Colonic mucosa (tissue), 4 donors: ENCODE measurements at regions not wholly inside any gene's neighbourhood (a gene's known extent, or its start where the extent isn't known, plus 50 kb on each side); places are given as distances from the start of the nearest gene placed in this dataset.

Source experiments
- DNase-seq: peaks from one replicate; pipeline ENCODE4 v3.0.0-alpha.2; 2020
- H3K27ac ChIP-seq: fragments of 200-600 bp; one replicate; pipeline ENCODE4 v1.8.0; 2021
- H3K27me3 ChIP-seq: fragments of 200-600 bp; one replicate; pipeline ENCODE4 v1.8.0; 2021
- H3K36me3 ChIP-seq: fragments of 200-600 bp; one replicate; pipeline ENCODE4 v1.8.0; 2021
- H3K4me1 ChIP-seq: fragments of 200-600 bp; one replicate; pipeline ENCODE4 v1.8.0; 2021; ENCODE audit warnings: mild to moderate bottlenecking
- H3K4me3 ChIP-seq: fragments of 200-600 bp; one replicate; pipeline ENCODE4 v1.8.0; 2021
- H3K9ac ChIP-seq, 2 donors: one replicate each; pipeline ENCODE4 v1.7.0; 2013; ENCODE audit warnings: control low read depth in 2 of 2, low read depth in 2 of 2, low read length in 2 of 2
- H3K9me3 ChIP-seq: fragments of 200-600 bp; one replicate; pipeline ENCODE4 v1.8.0; 2021
- intact Hi-C: fragments of 100-400 bp; cut with DNase I; formaldehyde crosslinking; loops from one replicate; pipeline ENCODE4 v1.14.1; 2022
- TF ChIP-seq, protein P1 (sequence below): fragments of 200-600 bp; IDR thresholded peaks from one replicate; pipeline ENCODE4 v1.8.0; 2022; ENCODE audit warnings: antibody characterized with exemption, mild to moderate bottlenecking
- donor health status: healthy.
- donor health status: DM: no; HTN: no; CAD: no.
- donor health status: DM: no; HTN: no; CAD: no.

DNA sequence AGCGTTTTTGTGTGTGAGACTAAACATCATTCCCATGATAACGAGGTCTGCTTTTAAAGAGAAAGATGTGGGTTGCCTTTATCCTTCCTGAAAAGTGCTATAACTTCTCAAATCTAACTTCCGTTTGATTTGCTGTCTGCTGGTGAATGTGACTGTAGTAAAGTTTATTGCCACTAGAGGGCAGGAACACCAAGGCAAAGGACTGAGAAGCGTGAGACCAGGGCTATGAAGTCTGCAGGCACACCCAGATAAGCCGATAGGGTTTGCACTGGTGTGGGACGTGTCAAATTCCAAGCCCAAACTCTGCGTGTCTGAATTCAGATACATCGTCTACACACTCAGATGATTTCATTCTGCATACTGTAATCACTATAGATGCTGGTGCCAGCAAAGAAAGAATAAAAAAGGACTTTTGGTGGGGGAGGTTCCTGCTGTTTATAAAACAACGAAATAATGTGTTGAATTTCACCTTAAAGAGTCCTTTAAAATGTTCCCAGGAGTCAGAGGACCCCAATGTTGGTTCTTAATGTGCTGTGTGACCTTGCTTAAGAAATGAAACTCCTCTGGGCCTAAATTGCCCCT is 87.2 kb downstream of the PTTG1 start:
- peak; percentile 80 for DNase-seq
- Histone ChIP-seq H3K4me3 (no peak overlapping the region), H3K4me1 (no peaks in the 10 kb centered on the region), H3K9me3 (no peaks in the 10 kb centered on the region), H3K9ac (no peak overlapping the region), H3K27me3 (no peaks in the 10 kb centered on the region), H3K27ac (no peak overlapping the region), H3K36me3 (no peaks in the 10 kb centered on the region)
- intact Hi-C loops = loop anchor here (5.0 to 10.0 kb wide), 3 partner anchors 57 to 286 kb away; no protein-coding TSS in a partner anchor
- TF ChIP-seq, protein P1, sequence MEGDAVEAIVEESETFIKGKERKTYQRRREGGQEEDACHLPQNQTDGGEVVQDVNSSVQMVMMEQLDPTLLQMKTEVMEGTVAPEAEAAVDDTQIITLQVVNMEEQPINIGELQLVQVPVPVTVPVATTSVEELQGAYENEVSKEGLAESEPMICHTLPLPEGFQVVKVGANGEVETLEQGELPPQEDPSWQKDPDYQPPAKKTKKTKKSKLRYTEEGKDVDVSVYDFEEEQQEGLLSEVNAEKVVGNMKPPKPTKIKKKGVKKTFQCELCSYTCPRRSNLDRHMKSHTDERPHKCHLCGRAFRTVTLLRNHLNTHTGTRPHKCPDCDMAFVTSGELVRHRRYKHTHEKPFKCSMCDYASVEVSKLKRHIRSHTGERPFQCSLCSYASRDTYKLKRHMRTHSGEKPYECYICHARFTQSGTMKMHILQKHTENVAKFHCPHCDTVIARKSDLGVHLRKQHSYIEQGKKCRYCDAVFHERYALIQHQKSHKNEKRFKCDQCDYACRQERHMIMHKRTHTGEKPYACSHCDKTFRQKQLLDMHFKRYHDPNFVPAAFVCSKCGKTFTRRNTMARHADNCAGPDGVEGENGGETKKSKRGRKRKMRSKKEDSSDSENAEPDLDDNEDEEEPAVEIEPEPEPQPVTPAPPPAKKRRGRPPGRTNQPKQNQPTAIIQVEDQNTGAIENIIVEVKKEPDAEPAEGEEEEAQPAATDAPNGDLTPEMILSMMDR = peak; percentile 89

DNA sequence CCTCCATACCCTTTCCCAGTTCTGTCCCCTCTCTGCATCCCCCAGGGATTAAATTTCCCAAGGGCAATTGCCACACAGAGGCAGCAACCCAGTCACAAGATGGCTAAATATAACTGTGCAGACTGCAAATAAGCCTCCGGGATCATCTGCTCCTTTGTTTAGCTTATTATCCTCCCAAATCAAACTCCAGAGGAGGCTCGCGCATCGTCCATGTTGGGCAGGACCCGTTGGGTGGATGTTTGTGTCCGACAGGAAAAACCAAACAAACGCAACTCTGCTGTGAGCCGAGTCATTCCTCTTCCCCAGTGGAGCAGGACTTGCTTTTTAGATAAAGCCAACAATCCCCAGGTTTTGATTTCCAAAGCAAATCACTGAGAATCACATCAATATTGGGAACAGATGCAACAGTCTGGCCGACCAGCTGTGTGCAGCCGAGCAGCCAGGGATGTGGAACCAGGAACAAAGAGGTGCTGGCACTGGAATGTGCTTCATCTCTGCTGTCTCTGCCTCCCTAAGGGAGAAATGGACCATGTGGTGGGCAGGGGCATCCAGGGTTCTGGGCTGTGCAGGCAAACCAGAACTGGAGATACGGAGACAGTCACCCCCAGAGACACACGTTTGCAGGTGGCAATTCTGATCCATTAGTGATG is 89.8 kb downstream of the PTTG1 start:
- no peaks in the 10 kb centered on the region for H3K4me1 ChIP-seq
- no peak overlapping the region for H3K9ac ChIP-seq
- H3K36me3 ChIP-seq = no peaks in the 10 kb centered on the region
- intact Hi-C loops = no loop called here
- H3K27ac ChIP-seq = no peak overlapping the region
- no peaks in the 10 kb centered on the region for H3K27me3 ChIP-seq
- H3K4me3 ChIP-seq = no peak overlapping the region
- H3K9me3 ChIP-seq = no peaks in the 10 kb centered on the region
- DNase-seq = no peak
- TF ChIP-seq, protein P1 = no peak
